GM12892 (cell line): ENCODE measurements at regions not wholly inside any gene's neighbourhood (a gene's known extent, or its start where the extent isn't known, plus 50 kb on each side); places are given as distances from the start of the nearest gene placed in this dataset.

ENCODE experiments used
- POLR2A ChIP-seq: IDR thresholded peaks from 2 replicates; pipeline ENCODE4 v1.6.1; 2011; ENCODE audit warnings: low read depth, low read length, control low read depth
- POLR2AphosphoS5 ChIP-seq: IDR thresholded peaks from 2 replicates; pipeline ENCODE4 v1.6.1; 2011; ENCODE audit warnings: low read depth, low read length, control low read depth

- TF ChIP-seq POLR2AphosphoS5 (no peak), POLR2A (no peak)
Measured at GRCh38 chr1:87673309-87673708, 344.6 kb downstream of the LMO4 start.
